GM10266 (cell line): ENCODE measurements at regions not wholly inside any gene's neighbourhood (a gene's known extent, or its start where the extent isn't known, plus 50 kb on each side); places are given as distances from the start of the nearest gene placed in this dataset.
A peak's percentile ranks its signal among the peaks of the same experiment; 100 is the strongest.

ENCODE experiments used
- DNase-seq: peaks from one replicate; pipeline ENCODE4 v3.0.0; 2012; ENCODE audit errors: extremely low spot score
- TF ChIP-seq, protein P1 (sequence below): IDR thresholded peaks from 2 replicates; pipeline ENCODE4 v1.5.1; 2012; ENCODE audit warnings: mild to moderate bottlenecking, low read depth; ENCODE audit not compliant: control insufficient read depth, insufficient read depth; ENCODE audit errors: missing control alignments

- DNase-seq, result no peak
- TF ChIP-seq, protein P1, sequence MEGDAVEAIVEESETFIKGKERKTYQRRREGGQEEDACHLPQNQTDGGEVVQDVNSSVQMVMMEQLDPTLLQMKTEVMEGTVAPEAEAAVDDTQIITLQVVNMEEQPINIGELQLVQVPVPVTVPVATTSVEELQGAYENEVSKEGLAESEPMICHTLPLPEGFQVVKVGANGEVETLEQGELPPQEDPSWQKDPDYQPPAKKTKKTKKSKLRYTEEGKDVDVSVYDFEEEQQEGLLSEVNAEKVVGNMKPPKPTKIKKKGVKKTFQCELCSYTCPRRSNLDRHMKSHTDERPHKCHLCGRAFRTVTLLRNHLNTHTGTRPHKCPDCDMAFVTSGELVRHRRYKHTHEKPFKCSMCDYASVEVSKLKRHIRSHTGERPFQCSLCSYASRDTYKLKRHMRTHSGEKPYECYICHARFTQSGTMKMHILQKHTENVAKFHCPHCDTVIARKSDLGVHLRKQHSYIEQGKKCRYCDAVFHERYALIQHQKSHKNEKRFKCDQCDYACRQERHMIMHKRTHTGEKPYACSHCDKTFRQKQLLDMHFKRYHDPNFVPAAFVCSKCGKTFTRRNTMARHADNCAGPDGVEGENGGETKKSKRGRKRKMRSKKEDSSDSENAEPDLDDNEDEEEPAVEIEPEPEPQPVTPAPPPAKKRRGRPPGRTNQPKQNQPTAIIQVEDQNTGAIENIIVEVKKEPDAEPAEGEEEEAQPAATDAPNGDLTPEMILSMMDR, result no peak
These were observed 79.6 kb upstream of the GCFC2 start for GRCh38 chr2:75790121-75790813.

DNA sequence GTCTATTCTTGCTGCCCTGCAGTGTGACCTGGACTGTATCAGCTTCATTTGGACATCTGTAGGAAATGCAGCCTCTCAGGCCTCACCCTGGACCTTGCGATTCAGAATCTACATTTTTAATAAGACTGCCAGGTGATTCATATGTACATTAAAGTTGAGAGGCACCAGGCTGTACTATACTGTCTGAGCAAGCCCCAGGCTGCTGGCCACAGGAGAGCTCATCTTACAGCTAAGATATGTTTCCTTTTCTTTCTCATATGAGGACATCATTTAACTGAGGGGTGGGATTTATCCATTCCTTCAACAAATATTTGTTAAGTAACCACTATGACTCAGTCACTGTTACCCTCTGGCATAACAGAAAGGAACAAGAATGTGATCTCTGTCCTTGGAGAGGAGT, 78.2 kb upstream of the GCFC2 start:
- no peak for DNase-seq
- TF ChIP-seq, protein P1, result no peak

GRCh38 chr2:75788154-75788553, 77.4 kb upstream of the GCFC2 start:
- no peak for DNase-seq
- TF ChIP-seq, protein P1, result no peak

DNA sequence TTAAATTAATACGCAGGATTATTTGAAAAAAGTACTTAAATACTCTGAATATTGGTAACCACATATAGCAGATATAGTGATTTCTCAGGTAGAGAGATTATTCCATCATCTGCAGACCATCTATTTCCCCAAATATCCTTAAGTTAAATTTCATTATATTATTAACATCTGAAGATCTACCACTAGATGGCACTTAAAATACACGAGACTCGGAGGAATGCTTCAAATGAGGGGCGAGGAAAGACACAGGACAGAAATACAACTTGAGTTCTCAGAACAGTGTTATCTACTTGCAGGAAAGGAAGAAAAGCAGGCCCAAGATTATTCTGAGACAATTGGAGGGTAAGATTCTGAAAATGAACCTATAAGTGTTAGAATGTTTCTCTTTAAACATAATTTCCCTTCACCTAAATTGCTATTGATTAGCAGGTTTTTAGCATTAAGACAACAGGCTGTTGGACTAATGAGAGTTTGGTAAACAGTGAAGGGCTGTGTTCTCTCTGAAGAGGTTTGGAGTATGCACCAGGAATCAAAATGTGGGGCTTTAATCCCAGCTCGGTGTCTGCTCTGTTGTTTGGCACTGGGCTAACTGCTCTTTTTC, 76.9 kb upstream of the GCFC2 start:
- DNase-seq, result peak; percentile 25
- TF ChIP-seq, protein P1, result peak; percentile 29

- TF ChIP-seq, protein P1, result no peak
These were observed 64.7 kb upstream of the GCFC2 start for GRCh38 chr2:75775311-75775823.

GRCh38 chr2:75772908-75773630, 62.4 kb upstream of the GCFC2 start:
- no peak for DNase-seq
- TF ChIP-seq, protein P1, result no peak

More at GRCh38 chr2:75775311-75775823, 64.7 kb upstream of the GCFC2 start:
- no peak for DNase-seq

- no peak for DNase-seq
- TF ChIP-seq, protein P1, result no peak
These were observed 55.1 kb upstream of the GCFC2 start for GRCh38 chr2:75765798-75766197.
